Esophagus (tissue), 2 donors: ENCODE measurements at regions not wholly inside any gene's neighbourhood (a gene's known extent, or its start where the extent isn't known, plus 50 kb on each side); places are given as distances from the start of the nearest gene placed in this dataset.
"Not testable (repeated sequence)": the region's sequence is repeated elsewhere in the genome, so short reads cannot be mapped to it uniquely, and the experiment has no call there.

ENCODE experiments used
- H3K27ac ChIP-seq, 2 donors: one replicate each; pipeline ENCODE4 v1.5.1; 2013; ENCODE audit warnings: low read depth in 2 of 2, mild to moderate bottlenecking in 2 of 2, inconsistent platforms in 1 of 2, low read length in 1 of 2, moderate library complexity in 1 of 2
- H3K27me3 ChIP-seq, 2 donors: one replicate each; pipeline ENCODE4 v1.6.1; 2013; ENCODE audit warnings: low read length in 2 of 2, control low read depth in 1 of 2, mild to moderate bottlenecking in 1 of 2; ENCODE audit not compliant: insufficient read depth in 2 of 2, control insufficient read depth in 1 of 2
- H3K36me3 ChIP-seq, 2 donors: one replicate each; pipeline ENCODE4 v1.6.1; 2013; ENCODE audit warnings: low read length in 1 of 2; ENCODE audit not compliant: control insufficient read depth in 2 of 2, insufficient read depth in 2 of 2
- H3K4me1 ChIP-seq, 2 donors: one replicate each; pipeline ENCODE4 v1.6.1; 2013; ENCODE audit warnings: low read length in 1 of 2; ENCODE audit not compliant: control insufficient read depth in 2 of 2, insufficient read depth in 2 of 2
- H3K4me3 ChIP-seq, 2 donors: one replicate each; pipeline ENCODE4 v1.5.1; 2013; ENCODE audit warnings: low read length in 2 of 2, mild to moderate bottlenecking in 2 of 2, low read depth in 1 of 2, moderate library complexity in 1 of 2
- H3K9me3 ChIP-seq, 2 donors: one replicate each; pipeline ENCODE4 v1.6.1; 2013; ENCODE audit warnings: mild to moderate bottlenecking in 2 of 2, low read depth in 1 of 2, low read length in 1 of 2, moderate library complexity in 1 of 2; ENCODE audit not compliant: control insufficient read depth in 2 of 2, insufficient read depth in 1 of 2
- WGBS, 2 donors: extraction: QIAGEN DNeasy Blood & Tissue Kit; methylation state at CpG; one replicate each; pipeline ENCODE4 v1.1.7; 2013; 5-methylcytosine and 5-hydroxymethylcytosine counted together
- donor health status: healthy with polysubstance abuse.
- donor health status: Bipolar disorder and iron deficiency.

- 72 to 93% methylated on average over 1 of the region's 1 CpG for WGBS, 2 donors
- Histone ChIP-seq H3K4me3 (no peak overlapping the region), H3K27me3 (no peaks in the 10 kb centered on the region), H3K4me1 (no peaks in the 10 kb centered on the region), H3K27ac (no peak overlapping the region), H3K9me3 (no peaks in the 10 kb centered on the region), H3K36me3 (no peaks in the 10 kb centered on the region)
Measured at GRCh38 chr11:89633135-89633705, 76.9 kb upstream of the TRIM77 start.

GRCh38 chr11:89640777-89641176, 69.3 kb upstream of the TRIM77 start:
- H3K9me3 ChIP-seq, H3K27ac ChIP-seq, H3K27me3 ChIP-seq, H3K36me3 ChIP-seq, H3K4me1 ChIP-seq, H3K4me3 ChIP-seq: not testable (repeated sequence)
- 77 to 80% methylated on average over 3 of the region's 3 CpGs for WGBS, 2 donors

- not testable (repeated sequence) for H3K36me3 ChIP-seq, H3K27ac ChIP-seq, H3K27me3 ChIP-seq, H3K4me3 ChIP-seq, H3K9me3 ChIP-seq, H3K4me1 ChIP-seq
- WGBS, 2 donors, result 62 to 65% methylated on average over 1 of the region's 1 CpG
Measured at GRCh38 chr11:89648232-89648631, 61.9 kb upstream of the TRIM77 start.

- H3K9me3 ChIP-seq, H3K36me3 ChIP-seq, H3K4me1 ChIP-seq, H3K27me3 ChIP-seq, H3K4me3 ChIP-seq, H3K27ac ChIP-seq: not testable (repeated sequence)
- WGBS, 2 donors, result 80 to 93% methylated on average over 5 of the region's 5 CpGs
Measured at GRCh38 chr11:89648996-89649395, 61.1 kb upstream of the TRIM77 start.

- not testable (repeated sequence) for H3K4me3 ChIP-seq, H3K36me3 ChIP-seq, H3K9me3 ChIP-seq, H3K4me1 ChIP-seq, H3K27ac ChIP-seq, H3K27me3 ChIP-seq
- 51 to 56% methylated on average over 2 of the region's 2 CpGs for WGBS, 2 donors
Measured at GRCh38 chr11:89654669-89655068, 55.4 kb upstream of the TRIM77 start.

- H3K36me3 ChIP-seq, H3K4me3 ChIP-seq, H3K27ac ChIP-seq, H3K9me3 ChIP-seq, H3K4me1 ChIP-seq, H3K27me3 ChIP-seq: not testable (repeated sequence)
Measured at GRCh38 chr11:89658767-89659166, 51.3 kb upstream of the TRIM77 start.

GRCh38 chr11:89659414-89659813, 50.7 kb upstream of the TRIM77 start:
- H3K4me3 ChIP-seq, H3K27ac ChIP-seq, H3K27me3 ChIP-seq, H3K36me3 ChIP-seq, H3K4me1 ChIP-seq, H3K9me3 ChIP-seq: not testable (repeated sequence)
- WGBS, 2 donors, result 63 to 64% methylated on average over 2 of the region's 2 CpGs

- H3K4me3 ChIP-seq, result no peak overlapping the region
- H3K27me3 ChIP-seq, result no peaks in the 10 kb centered on the region
- H3K27ac ChIP-seq, result no peak overlapping the region
- no peaks in the 10 kb centered on the region for H3K4me1 ChIP-seq
- H3K36me3 ChIP-seq, result no peaks in the 10 kb centered on the region
- no peaks in the 10 kb centered on the region for H3K9me3 ChIP-seq
Measured at GRCh38 chr11:89660234-89660633, 49.9 kb upstream of the TRIM77 start.
